Inflammatory macrophage (primary cell): ENCODE measurements at regions not wholly inside any gene's neighbourhood (a gene's known extent, or its start where the extent isn't known, plus 50 kb on each side); places are given as distances from the start of the nearest gene placed in this dataset.
"Not testable (repeated sequence)": the region's sequence is repeated elsewhere in the genome, so short reads cannot be mapped to it uniquely, and the experiment has no call there.

Experiments
- DNase-seq, 2 donors: peaks; one replicate each; pipeline ENCODE4 v3.0.0-alpha.2; 2020 to 2022

DNA sequence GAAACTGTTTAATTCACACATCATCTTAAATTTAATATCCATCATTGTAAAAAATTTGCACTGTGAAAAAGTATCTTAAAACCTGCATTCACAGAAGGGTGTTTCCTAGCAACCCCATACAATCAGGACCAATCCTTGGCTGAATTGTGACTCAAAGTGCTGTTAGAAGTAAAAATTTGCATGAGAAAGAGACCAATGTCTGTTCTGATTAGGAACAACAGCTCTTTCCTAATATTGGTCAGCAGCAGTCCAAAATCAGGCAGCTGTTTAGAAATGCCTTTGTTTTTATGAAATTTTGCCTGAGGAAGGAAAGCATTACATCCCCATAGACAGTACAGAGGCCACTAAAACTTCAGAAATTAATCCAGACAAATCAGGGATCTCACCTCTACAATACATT is 987.0 kb downstream of the HACE1 start:
- no peak for DNase-seq

DNA sequence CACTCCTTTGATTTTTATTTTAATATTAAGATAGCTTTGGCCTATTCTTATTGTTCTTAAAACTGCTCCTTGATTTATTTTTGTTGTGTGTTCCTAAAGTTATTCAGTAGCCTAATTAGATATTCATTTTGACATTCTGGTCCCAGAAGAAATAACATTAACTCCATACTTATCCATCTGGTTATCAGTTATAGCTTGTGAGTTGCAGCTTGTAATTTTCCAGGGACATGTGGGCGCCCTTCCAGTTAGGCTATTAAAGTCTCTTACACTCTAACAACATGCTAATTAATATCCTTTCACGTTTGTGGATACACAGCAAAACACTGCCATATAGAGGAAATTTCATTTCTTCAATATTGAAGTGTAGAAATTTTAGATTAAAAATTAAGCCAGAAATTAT is 987.5 kb downstream of the HACE1 start:
- no peak for DNase-seq

DNA sequence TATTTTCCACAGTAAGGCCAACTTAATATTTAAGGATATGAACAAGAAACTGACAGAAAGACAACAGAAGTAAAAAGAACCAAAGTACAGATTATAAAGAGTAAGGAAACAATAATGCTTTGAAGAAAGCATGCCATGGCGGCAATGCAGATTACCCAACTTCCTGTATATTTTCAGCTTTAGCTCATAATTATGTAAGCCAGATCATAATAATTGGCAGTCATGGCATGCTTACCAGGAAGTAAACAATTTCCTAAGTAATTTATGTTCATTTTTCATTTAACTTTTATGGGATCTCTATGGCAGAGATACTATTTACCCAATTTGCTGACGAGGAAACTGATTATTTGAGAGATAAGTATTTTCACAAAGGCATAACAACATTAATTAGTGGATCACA is 988.7 kb downstream of the HACE1 start:
- DNase-seq, result no peak

DNA sequence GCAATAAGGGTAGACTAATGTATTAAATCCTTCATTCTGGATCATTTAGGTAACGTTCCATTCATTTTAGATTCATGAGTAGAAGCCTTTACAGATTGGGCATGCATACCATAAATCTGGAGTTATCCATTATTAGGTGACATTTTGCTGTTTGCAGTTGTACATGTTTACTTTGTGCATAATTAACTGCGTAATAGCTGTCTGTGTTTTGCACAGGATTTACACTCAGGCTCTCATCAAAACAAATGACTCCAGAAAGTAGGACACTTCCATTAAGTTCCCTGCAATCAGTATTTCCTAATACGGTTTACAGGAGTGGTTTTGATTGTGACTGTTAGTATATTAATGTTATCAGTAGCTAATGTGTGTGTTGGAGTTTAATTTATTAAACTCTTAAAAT is 997.4 kb downstream of the HACE1 start:
- DNase-seq, result no peak

DNA sequence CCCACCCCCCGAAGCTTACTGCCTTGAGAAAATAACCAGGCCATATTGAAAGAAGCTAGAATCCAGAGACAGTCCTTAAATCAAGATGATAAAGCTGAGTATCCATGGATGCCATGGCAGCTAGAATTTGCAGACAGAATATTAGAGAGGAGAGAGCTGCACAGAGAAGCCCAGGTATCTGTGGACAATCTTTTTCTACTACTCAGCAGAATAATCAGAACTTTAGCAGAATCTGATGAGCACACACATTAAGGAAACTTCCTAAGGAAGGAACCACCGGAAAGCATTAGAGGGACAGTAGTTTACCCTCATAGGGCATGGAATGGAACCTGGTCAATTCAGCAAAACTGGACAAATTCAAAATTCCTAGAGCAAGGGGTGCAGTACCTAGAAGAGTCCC is 1001.7 kb downstream of the HACE1 start:
- no peak for DNase-seq

DNA sequence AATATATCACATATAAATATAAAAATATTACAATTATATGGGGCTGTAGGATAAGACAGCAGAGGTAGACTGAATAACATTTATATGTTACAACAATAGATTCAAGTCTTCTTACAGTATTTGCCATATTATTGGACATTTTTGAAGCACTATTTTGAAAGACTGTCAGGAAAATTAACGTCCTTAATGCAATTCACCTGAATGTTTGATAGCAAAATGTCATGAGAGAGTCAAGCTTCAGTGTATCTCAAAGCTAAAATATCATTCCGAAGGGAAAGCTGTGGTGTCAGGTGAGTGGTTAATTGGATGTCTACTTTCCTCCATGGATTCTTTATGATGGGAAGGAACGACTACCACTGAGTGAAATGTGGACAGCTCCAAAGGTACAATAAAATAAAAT is 1004.0 kb downstream of the HACE1 start:
- no peak for DNase-seq

DNA sequence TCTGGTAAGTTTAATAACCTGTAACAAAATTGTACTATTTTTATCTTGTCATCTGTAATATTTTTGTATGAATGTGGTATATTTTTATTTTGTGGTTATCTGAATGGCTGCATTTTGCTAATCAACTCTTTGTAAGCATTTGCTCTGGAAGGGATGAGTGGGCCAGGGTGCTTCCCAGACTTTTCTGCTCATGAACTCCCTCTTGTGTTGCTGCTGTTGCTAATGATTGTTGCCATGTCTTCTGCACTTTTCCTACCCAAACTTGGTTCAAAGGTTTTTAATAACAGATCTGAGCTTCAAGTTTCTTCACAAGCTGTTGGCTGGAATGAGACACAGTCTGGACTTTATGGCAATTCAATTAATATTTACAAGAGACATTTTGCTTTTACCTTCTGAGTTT is 1005.7 kb downstream of the HACE1 start:
- no peak for DNase-seq

DNA sequence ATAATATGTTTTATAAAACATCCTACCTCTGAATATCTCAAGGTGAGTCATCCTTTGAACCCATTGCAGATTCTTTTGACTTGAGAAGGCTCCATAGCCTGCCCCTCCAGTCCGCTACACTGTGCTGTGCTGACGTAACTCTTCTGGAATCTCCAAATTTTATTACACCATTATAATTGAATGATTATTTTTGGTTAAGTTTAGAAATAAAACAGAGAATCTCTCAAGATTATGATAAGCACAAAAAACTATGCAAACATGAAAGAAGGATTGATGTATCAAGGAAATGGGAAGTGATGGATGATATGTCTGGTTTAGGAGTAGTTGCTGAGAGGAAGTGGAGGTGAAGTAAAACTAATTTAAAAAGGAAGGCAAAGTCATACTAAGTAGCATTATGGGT is 1021.3 kb downstream of the HACE1 start:
- no peak for DNase-seq

DNA sequence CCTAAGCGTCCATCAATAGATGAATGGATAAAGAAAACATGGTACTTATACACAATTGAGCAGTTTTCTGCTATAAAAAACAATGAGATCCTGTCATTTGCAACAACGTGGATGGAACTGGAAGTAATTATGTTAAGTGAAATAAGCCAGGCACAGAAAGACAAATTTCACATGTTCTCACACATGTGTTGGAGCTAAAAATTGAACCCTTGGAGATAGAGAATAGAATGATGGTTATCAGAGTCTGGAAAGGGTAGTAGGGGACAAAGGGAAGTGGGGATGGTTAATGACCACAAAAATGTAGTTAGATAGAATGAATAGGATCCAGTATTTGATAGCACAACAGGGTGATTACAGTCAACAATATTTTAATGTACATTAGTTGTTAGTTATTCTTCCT is 1033.5 kb downstream of the HACE1 start:
- no peak for DNase-seq

DNA sequence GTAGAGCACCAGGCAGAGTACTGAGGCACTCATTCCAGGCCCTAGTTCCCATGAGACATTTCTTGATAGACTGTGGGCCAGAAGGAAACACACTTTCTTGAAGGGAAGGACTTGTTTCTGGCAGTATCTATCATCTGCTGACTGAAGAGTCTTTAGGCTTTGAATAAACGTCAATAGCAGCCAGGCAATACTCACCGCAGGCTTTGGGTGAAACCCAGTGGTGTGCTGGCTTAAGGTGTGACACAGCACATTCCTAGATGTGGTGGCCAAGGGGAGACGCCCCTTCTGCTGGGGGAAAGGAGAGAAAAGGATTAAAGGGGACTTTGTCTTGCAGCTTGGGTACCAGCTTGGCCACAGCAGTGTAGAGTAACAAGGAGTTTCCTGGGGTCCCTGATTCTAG is 1039.6 kb downstream of the HACE1 start:
- no peak for DNase-seq

DNA sequence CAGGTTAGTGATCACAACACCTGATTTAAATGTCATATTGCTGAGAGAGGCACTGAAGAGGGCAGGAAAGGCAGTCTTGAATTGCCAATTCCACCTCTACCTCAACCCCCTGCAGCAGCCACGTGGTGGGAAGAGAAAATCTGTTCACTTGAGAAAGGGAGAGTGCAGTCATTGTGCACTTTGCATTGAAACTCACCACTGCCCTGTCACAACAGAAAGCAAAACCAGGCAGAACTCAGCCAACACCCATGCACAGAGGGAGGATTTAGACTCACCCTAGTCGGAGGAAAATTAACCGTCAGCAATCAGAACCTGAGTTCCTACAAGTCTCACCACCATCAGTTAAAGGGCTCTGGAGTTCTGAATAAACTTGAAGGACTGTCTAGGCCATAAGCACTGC is 1040.2 kb downstream of the HACE1 start:
- no peak for DNase-seq

DNA sequence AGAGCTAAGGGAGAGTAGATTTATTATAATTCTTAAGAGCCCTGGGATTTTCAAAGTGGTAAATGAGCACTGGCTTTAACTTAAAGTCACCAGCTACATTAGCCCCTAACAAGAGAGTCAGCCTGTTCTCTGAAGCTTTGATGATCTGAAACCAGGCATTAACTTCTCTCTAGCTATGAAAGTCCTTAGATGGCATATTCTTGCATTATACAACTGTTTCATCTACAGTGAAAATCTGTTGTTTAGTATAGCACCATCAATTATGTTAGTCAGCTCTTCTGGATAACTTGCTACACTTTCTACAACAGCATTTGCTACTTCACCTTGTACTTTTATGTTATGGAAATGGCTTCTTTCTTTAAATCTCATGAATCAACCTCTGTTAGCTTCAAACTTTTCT is 1046.7 kb downstream of the HACE1 start:
- DNase-seq, result no peak

DNA sequence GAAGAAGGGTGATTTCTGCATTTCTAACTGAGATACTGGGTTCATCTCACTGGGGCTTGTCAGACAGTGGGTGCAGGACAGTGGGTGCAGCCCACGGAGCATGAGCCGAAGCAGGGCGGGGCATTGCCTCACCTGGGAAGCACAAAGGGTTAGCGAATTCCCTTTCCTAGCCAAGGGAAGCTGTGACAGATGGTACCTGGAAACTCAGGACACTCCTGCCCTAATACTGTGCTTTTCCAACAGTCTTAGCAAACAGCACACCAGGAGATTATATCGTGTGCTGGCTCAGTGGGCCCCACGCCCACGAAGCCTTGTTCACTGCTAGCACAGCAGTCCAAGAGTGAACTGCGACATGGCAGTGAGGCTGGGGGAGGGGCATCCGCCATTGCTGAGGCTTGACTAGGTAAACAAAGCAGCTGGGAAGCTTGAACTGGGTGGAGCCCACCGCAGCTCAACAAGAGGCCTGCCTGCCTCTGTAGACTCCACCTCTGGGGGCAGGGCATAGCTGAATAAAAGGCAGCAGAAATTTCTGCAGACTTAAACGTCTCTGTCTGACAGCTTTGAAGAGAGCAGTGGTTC is 1057.7 kb downstream of the HACE1 start:
- not testable (repeated sequence) for DNase-seq

DNA sequence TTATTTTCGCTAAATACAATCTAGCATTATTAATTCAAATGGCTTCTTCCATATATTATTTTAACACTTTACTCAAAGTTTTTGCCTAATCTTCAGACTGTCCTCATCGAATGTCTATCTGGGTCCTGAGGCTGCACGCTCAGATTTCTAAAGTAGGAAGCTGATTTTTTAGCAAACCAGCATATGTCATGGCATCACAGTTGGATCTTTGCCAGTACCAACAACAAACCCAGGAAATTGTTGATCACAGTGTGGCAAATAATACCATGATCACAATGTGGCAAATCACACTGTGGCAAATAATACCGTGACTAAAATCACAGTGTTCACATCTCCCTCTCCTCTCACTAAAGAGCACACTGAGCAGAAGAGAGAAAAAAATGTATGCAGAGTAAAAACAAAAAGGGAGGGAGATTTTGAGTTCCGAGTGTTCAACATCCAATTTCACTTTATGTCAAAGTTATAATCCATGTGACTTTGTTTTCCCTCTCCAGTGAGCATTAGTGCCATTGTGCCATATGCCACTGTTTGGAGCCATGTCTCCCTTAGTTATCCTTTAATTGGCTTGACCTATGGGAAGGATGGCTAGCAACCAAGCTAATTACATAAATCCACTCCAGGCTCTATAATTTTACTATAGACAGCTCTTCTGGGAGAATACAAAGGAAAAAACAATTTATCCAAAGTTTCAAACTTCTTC is 1059.6 kb downstream of the HACE1 start:
- no peak for DNase-seq

DNA sequence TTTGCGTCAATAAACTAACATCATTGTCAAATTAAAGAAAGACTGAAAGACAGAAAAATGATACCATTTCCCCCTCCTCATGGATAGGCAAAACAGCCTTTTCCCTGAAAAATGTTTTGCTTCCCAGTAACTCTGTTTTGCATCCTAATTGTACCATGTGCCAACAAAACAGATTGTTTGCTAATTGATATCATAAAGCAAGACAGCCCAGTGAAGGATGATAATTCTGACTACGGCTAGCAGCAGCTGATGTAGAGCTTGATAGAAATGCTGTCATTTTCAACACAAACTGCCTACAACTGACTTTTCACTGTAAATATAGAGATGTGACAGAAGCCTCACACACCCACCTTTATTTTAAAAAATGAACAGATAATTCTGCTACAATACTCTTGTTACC is 1061.6 kb downstream of the HACE1 start:
- DNase-seq, result no peak

DNA sequence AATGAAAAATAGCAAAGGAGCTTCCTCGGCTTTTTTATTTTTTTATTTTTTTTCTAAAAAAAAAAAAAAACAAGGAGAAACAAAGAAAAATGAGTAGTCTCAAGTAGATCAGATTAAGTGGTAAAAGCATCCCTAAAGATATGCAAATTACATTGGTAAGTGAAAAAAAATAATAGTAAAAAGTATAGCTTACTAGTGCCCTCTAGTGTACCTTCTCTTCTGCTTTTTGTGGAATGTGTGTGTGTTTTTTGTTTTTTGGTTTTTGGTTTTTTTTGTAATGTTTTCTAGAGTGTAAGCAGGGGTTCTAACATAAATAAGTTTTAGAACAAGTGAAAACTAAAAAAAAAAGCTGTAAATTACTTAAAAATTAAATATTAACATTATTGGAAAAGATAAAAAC is 1062.0 kb downstream of the HACE1 start:
- no peak for DNase-seq

DNA sequence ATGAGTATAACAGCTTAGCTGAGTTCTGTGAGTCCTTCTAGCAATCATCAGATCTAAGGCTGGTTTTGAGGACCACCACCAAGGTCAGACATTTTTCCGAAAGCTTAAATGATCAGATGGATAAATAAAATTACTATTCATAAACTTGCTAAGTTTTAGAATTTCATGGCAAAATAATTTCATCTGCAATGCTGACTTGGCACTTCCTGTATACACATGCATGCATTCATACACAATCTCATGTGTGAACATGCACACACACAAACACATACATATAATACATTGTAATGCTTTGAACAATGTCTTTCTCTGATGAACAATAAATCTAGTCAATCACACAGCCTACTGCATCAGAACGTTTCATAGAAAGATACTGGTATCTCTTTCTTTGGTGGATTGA is 1068.3 kb downstream of the HACE1 start:
- DNase-seq, result no peak

DNA sequence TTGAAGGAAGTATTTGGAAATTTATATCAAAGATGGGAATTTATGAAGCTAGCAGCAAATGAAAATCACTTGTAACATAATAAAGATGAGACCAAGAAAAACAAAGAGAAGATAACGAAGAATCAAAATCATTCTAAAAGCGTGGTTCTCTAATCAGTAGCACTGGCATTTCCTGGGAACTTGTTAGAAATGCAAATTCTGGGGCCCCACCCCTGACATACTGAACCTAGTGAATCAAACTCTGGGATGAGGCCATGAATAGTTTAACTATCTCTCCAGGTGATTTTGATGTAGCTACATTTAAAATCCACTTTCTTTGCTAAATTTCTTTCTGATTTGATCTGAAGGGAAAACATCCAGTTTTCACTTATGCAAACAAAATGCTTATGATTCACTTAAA is 1075.6 kb downstream of the HACE1 start:
- no peak for DNase-seq

DNA sequence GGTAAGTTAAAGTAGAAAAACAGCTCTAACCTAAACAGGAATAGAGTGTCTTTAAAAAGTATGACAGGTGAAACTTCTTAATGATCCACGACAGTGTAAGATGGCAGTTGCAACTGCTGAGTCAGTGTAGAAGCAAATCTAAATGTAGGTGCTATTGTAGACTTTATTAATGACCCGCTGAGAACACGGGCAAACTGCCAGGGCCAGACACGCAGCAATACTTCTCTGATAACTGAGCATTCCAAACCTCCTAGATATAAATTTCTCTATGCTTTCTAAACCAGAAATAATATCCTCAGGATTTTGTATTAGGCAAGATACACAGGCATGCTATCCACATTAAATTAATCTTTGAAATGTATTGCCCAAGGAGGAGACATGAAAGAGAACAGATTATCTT is 1076.4 kb downstream of the HACE1 start:
- DNase-seq, result no peak

DNA sequence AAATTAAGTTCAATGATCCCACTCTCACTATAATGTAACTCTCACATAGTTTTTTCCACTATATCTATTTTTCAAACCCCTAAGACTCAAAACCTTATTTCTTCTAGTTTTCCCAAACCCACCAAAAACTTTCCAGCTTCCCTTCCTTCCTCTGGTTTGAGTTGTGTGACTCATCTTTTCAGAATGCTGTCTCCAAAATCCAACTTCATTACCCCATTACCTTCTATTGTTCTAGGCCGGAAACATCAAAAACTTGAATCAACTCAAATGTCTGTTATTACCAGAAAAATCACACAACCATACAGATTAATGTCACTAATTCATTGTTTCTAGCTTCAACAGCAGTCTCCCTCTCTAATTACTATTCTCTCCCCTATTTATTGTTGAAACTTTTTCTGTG is 1090.3 kb downstream of the HACE1 start:
- no peak for DNase-seq

DNA sequence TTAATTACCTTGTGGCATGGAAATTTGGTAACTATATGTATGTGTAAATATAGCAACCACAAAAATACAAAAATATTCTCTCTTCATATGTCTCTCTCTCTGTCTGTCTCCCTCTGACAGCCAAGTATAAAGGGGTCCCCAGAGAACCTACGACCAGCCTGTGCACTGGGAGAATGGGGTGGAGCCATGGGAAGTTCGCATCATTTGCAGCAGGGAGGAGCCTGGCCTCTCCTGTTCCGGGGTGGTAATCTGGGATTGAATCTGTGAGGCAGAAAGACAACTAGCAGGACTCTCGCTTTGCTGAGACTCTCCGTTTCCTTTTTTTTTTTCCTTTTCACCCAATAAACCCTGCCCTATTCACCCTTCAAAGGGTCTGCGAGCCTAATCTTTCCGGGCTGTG is 1109.1 kb downstream of the HACE1 start:
- no peak for DNase-seq

DNA sequence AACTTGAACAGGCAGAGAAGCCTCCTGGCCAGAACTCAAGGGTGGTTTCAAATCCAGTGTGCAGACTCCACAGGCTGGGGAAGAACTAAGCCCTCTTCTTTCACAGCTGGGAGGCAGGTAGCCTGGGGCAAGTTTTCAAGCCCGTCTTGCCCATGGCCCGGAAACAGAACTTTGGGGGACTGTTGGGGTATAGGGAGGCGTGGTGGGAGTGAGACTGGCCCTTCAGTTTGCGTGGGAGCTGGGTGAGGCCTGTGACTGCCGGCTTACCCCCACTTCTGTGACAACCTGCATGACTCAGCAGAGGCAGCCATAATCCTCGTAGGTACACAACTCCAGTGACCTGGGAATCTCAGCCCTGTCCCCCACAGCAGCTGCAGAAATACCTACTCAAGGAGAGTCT is 1125.7 kb downstream of the HACE1 start:
- no peak for DNase-seq

DNA sequence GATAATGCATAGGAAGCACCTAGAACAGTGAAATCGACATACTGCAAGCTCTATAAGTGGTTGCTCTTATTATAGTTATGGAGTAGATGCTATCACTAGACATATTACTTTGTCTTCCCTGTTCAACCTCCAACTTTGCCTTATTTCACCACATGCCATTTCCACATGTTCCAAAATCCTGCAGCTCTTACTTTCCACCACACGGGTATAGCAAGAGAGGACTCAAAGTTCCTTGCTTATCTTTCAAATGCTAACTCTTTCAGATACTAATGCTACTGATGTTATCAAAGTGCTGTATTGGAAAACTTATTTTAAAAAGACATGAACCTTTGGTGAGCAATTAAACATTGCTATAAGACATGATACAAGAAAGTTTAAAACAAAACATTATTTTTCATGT is 1130.1 kb downstream of the HACE1 start:
- no peak for DNase-seq

DNA sequence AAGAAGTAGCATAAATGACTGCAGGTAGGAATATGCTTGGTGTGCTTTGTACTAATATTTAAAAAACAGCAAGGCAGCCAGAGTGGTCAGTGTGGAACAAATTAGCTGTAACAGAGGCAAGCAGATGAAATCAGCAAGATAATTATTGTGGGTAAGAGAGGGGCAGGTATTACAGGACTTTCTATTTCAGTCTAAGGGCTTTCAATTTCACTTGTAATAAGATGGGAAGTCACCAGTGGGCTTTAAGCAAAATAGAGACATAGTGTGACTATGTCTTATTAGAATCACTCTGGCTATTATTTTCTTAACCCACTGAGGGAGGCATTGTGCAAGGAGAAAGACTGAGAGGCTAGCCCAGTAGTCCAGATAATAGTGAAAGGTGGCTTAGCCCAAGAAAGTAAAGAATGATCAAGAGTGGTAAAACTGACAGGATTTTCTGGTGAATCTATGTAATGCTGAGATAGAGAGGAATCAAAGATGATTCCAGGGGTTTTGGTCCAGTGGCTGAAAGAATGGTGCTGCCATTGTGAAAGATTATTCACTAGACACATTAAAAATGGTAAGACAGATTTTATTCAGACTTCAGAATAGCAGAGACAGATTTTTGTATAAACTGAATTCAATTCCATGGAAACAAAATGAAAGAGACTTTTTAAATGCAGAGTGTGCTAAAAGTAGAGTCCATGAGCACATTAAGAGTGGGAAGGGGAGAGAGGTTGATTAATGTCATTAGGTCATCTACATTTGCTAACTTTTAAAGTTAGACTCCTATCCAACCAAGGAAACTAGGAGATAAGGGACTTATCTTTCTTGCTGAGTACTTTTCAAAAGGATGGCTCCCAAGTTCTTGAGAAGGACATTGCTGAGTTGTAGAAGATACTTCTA is 1136.0 kb downstream of the HACE1 start:
- no peak for DNase-seq
